ENCODE measurements at regions not wholly inside any gene's neighbourhood (a gene's known extent, or its start where the extent isn't known, plus 50 kb on each side); places are given as distances from the start of the nearest gene placed in this dataset.
"Not testable (repeated sequence)": the region's sequence is repeated elsewhere in the genome, so short reads cannot be mapped to it uniquely, and the experiment has no call there.

GRCh38 chr15:92820236-92821021, 79.7 kb upstream of the CHD2 start:
- in situ Hi-C loops (cut with MboI; ENCODE audit: low sequenced_read_pairs) = no loop called here

DNA sequence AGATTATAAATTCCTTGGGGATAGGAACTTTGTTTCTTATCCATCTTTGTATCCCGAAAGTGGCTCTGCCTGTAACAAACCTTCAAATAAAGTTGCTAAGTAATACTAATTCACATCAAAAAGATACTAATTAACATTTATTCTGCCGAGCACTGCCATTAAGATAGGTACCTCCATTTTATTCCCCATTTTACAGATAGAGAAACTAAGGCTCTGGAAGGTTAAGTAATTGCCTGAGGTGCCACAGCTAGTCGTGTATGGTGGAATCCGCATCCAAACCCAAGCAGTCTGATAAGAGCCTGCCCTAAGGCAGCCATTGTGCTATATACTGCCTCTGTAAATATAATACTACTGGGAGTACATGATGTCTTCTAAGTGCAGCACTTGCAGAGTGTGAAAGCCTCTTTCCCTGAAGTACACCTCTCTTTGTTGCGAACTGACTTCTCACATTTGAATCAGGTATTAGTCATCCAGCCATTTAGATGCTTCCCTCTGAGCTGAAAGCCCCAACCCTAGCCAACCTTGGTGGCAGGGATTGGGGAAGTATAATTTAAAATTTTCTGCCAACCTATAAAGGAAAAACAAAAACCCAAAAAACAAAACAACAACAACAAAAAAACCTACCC, 78.5 kb upstream of the CHD2 start:
- in situ Hi-C loops (cut with MboI; ENCODE audit: low sequenced_read_pairs) = no loop called here

- in situ Hi-C loops (cut with MboI; ENCODE audit: low sequenced_read_pairs) = no loop called here
Observed at GRCh38 chr15:92822216-92823144, 77.6 kb upstream of the CHD2 start.

DNA sequence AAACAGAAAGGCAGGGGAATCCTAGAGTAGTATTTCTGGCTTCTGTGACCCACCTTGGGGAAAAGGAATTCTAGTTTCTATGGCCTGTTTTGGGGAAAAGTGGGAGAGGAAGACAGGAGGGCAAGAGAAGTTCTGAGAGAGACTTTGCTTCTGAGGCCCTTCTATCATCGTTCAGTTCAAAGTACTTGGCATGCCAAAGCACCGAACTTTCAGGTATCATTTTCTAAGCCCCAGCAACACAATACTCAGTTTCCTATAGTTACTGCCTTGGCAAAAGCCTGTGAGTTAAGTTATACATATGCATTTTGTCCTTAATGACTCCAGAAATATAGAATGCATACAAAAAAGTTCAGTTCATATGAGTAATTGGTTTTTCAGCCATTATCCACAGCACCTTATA, 74.1 kb upstream of the CHD2 start:
- in situ Hi-C loops (cut with MboI; ENCODE audit: low sequenced_read_pairs) = no loop called here

GRCh38 chr15:92827991-92828390, 72.1 kb upstream of the CHD2 start:
- in situ Hi-C loops (cut with MboI; ENCODE audit: low sequenced_read_pairs) = not testable (repeated sequence)

GRCh38 chr15:92829875-92830274, 70.2 kb upstream of the CHD2 start:
- in situ Hi-C loops (cut with MboI; ENCODE audit: low sequenced_read_pairs) = no loop called here

GRCh38 chr15:92831336-92831654, 68.8 kb upstream of the CHD2 start:
- in situ Hi-C loops (cut with MboI; ENCODE audit: low sequenced_read_pairs) = no loop called here

DNA sequence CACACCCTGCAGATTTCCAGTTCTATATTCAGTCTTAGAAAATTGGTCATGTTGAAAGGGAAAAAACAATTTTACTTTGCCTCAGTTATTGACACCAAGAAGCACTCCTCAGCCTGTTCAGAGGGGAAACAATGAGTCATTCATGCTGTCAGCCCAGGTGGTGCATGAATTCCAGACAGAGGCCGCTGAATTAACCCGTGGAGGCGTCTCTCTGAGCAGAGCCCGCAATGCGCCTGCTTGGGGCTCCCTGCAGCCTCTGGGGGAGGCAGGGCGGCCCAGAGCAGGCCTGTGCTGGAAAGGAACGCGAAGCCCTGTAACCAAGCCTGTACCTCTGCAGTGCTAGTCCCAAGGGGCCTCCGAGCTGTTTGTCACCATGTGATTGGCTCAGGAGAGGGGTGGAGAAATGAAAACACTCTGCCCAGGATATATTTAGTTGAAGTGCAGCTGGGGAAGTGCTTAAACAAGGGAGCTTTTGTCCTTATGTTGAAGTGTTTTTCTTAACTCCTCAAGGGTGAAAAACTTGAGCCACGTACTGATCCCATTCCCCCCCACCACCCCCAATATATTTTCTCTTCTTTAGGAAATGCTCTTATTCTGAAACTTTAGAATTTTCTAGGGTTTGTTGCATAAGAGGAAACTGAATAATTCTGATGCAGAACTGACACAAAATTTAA, 68.3 kb upstream of the CHD2 start:
- in situ Hi-C loops (cut with MboI; ENCODE audit: low sequenced_read_pairs) = no loop called here

DNA sequence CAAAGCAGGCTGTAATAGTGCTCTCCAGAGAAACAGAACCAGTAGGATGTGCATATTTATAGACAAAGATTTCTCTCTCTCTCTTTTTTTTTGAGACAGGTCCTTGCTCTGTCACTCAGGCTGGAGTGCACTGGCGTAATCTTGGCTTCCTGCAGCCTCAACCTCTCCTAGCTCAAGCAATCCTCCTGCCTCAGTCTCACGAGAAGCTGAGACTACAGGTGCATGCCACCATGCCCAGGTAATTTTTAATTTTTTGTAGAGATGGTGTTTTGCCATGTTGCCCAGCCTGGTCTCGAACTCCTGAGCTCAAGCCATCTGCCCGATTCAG, 67.1 kb upstream of the CHD2 start:
- in situ Hi-C loops (cut with MboI; ENCODE audit: low sequenced_read_pairs) = no loop called here

GRCh38 chr15:92833493-92834271, 66.4 kb upstream of the CHD2 start:
- in situ Hi-C loops (cut with MboI; ENCODE audit: low sequenced_read_pairs) = no loop called here

DNA sequence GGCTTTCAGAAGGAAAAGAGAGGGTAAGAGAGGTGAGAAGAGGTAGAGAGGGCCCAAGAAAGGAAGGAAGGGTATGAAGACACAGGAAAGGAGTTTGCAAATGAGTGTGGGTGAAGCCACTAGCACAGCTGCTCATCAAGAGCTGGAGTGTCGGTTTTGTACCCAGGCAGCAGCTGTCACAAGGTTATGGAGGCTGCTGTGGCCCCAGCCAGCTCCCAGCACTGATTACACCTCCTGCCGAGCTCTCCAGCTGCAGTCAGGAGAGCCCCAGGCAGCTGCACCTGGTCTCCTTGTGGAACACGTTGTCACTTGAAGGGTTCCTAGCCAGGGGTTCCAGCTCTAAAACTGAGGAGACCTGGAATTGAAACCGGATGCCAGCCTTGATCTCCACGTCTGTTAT, 60.4 kb upstream of the CHD2 start:
- in situ Hi-C loops (cut with MboI; ENCODE audit: low sequenced_read_pairs) = no loop called here

GRCh38 chr15:92840149-92840548, 60.0 kb upstream of the CHD2 start:
- in situ Hi-C loops (cut with MboI; ENCODE audit: low sequenced_read_pairs) = no loop called here

- in situ Hi-C loops (cut with MboI; ENCODE audit: low sequenced_read_pairs) = no loop called here
Observed at GRCh38 chr15:92843326-92843725, 56.8 kb upstream of the CHD2 start.

- in situ Hi-C loops (cut with MboI; ENCODE audit: low sequenced_read_pairs) = no loop called here
Observed at GRCh38 chr15:92843814-92844213, 56.3 kb upstream of the CHD2 start.

DNA sequence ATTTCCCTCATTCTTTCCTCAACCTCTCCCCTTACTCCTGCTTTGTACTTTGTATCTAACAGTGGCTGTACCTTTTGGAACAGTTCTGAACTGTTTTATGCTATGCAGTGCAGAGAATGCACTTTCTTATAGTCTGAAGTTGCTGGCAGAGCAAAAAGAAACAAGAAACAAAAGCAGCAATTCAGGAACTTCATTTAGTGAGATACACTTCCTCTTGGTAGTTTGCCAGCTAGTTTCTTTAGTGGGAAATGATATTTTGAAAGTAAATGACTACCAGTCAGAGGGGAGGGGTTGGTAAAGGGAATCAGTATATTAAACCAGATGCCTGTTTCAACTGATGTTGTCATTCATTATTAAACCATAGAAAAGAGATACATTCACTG, 55.0 kb upstream of the CHD2 start:
- in situ Hi-C loops (cut with MboI; ENCODE audit: low sequenced_read_pairs) = no loop called here

GRCh38 chr15:92846741-92847140, 53.4 kb upstream of the CHD2 start:
- in situ Hi-C loops (cut with MboI; ENCODE audit: low sequenced_read_pairs) = no loop called here

GRCh38 chr15:92847841-92848240, 52.3 kb upstream of the CHD2 start:
- in situ Hi-C loops (cut with MboI; ENCODE audit: low sequenced_read_pairs) = no loop called here

- in situ Hi-C loops (cut with MboI; ENCODE audit: low sequenced_read_pairs) = no loop called here
Observed at GRCh38 chr15:92848464-92848851, 51.7 kb upstream of the CHD2 start.

- in situ Hi-C loops (cut with MboI; ENCODE audit: low sequenced_read_pairs) = no loop called here
Observed at GRCh38 chr15:92848852-92849598, 51.1 kb upstream of the CHD2 start.

GRCh38 chr15:92850218-92850617, 49.9 kb upstream of the CHD2 start:
- in situ Hi-C loops (cut with MboI; ENCODE audit: low sequenced_read_pairs) = not testable (repeated sequence)
